Renal cortical epithelial cell (primary cell): ENCODE measurements at regions not wholly inside any gene's neighbourhood (a gene's known extent, or its start where the extent isn't known, plus 50 kb on each side); places are given as distances from the start of the nearest gene placed in this dataset.

Experiments
- DNase-seq: peaks from one replicate; pipeline ENCODE4 v3.0.0-alpha.2; 2011; ENCODE audit warnings: low read depth

GRCh38 chr16:85326113-85326793 lies 214.0 kb upstream of the CIBAR2 start:
- DNase-seq, result no peak

GRCh38 chr16:85326794-85327181 lies 214.5 kb upstream of the CIBAR2 start:
- DNase-seq, result no peak

GRCh38 chr16:85327731-85328675 lies 215.7 kb upstream of the CIBAR2 start:
- DNase-seq, result no peak

GRCh38 chr16:85328676-85329058 lies 216.4 kb upstream of the CIBAR2 start:
- no peak for DNase-seq

- peak; percentile 30 for DNase-seq
Measured at GRCh38 chr16:85329059-85329812, 217.0 kb upstream of the CIBAR2 start.

GRCh38 chr16:85330006-85330693 lies 217.9 kb upstream of the CIBAR2 start:
- no peak for DNase-seq

- DNase-seq, result peak; percentile 80
Measured at GRCh38 chr16:85330694-85331188, 218.5 kb upstream of the CIBAR2 start.

GRCh38 chr16:85331688-85332087 lies 219.4 kb upstream of the CIBAR2 start:
- no peak for DNase-seq

GRCh38 chr16:85332175-85332574 lies 219.9 kb upstream of the CIBAR2 start:
- no peak for DNase-seq

GRCh38 chr16:85333337-85333736 lies 221.1 kb upstream of the CIBAR2 start:
- no peak for DNase-seq

- DNase-seq, result no peak
Measured at GRCh38 chr16:85333744-85334640, 221.7 kb upstream of the CIBAR2 start.

GRCh38 chr16:85334718-85335583 lies 222.7 kb upstream of the CIBAR2 start:
- peak; percentile 45 for DNase-seq

GRCh38 chr16:85335584-85336491 lies 223.6 kb upstream of the CIBAR2 start:
- DNase-seq, result peak; percentile 43

- no peak for DNase-seq
Measured at GRCh38 chr16:85337910-85338637, 225.8 kb upstream of the CIBAR2 start.

GRCh38 chr16:85338638-85338982 lies 226.3 kb upstream of the CIBAR2 start:
- DNase-seq, result no peak

- DNase-seq, result no peak
Measured at GRCh38 chr16:85338989-85339685, 226.9 kb upstream of the CIBAR2 start.
